SK-N-SH treated with all-trans-retinoic acid at 6 μM for 48 hours (cell line): ENCODE measurements at regions not wholly inside any gene's neighbourhood (a gene's known extent, or its start where the extent isn't known, plus 50 kb on each side); places are given as distances from the start of the nearest gene placed in this dataset.

ENCODE experiments used
- ATAC-seq: fragments of 200-7000 bp; cut with Tn5 transposase; 3 replicates; pipeline ENCODE4 v1.9.1; 2020; ENCODE audit warnings: mild to moderate bottlenecking, moderate library complexity
- ARNTL ChIP-seq: fragments of 450-650 bp; formaldehyde crosslinking; IDR thresholded peaks from 2 replicates; pipeline ENCODE4 v1.5.0; 2020; ENCODE audit warnings: low read depth, mild to moderate bottlenecking, moderate library complexity, borderline replicate concordance
- BACH2 ChIP-seq: fragments of 250-450 bp; sonication (Bioruptor Pico); IDR thresholded peaks from 2 replicates; pipeline ENCODE4 v1.9.0; 2021; ENCODE audit warnings: mild to moderate bottlenecking, borderline replicate concordance
- CREB5 ChIP-seq: fragments of 250-450 bp; sonication (Bioruptor Pico); IDR thresholded peaks from 2 replicates; pipeline ENCODE4 v1.5.1; 2020; ENCODE audit warnings: low read depth, mild to moderate bottlenecking, moderate library complexity
- CSDC2 ChIP-seq: fragments of 250-450 bp; sonication (Bioruptor Pico); IDR thresholded peaks from 2 replicates; pipeline ENCODE4 v1.5.0; 2020; ENCODE audit warnings: mild to moderate bottlenecking, moderate library complexity
- CSRNP3 ChIP-seq: fragments of 250-450 bp; sonication (Bioruptor Pico); IDR thresholded peaks from 2 replicates; pipeline ENCODE4 v1.5.1; 2021; ENCODE audit warnings: mild to moderate bottlenecking, moderate library complexity
- ESRRG ChIP-seq: fragments of 250-450 bp; sonication (Bioruptor Pico); IDR thresholded peaks from 2 replicates; pipeline ENCODE4 v1.6.1; 2021; ENCODE audit warnings: mild to moderate bottlenecking
- GLIS3 ChIP-seq: fragments of 250-450 bp; sonication (Bioruptor Pico); IDR thresholded peaks from 2 replicates; pipeline ENCODE4 v1.5.0; 2020; ENCODE audit warnings: mild to moderate bottlenecking, moderate library complexity
- ISL1 ChIP-seq: fragments of 250-450 bp; sonication (Bioruptor Pico); IDR thresholded peaks from 2 replicates; pipeline ENCODE4 v2.1.2; 2022; ENCODE audit warnings: mild to moderate bottlenecking, moderate library complexity
- OSR1 ChIP-seq: fragments of 250-450 bp; sonication (Bioruptor Pico); IDR thresholded peaks from 2 replicates; pipeline ENCODE4 v1.8.0; 2022; ENCODE audit warnings: moderate library complexity, mild to moderate bottlenecking, inconsistent platforms
- PATZ1 ChIP-seq: fragments of 250-450 bp; sonication (Bioruptor Pico); IDR thresholded peaks from 2 replicates; pipeline ENCODE4 v1.8.0; 2020; ENCODE audit warnings: mild to moderate bottlenecking, moderate library complexity, borderline replicate concordance
- POU6F1 ChIP-seq: fragments of 250-450 bp; sonication (Bioruptor Pico); IDR thresholded peaks from 2 replicates; pipeline ENCODE4 v1.8.0; 2021; ENCODE audit warnings: low read depth, mild to moderate bottlenecking, moderate library complexity, borderline replicate concordance
- PPARA ChIP-seq: fragments of 250-450 bp; sonication (Bioruptor Pico); IDR thresholded peaks from 2 replicates; pipeline ENCODE4 v1.5.0; 2020; ENCODE audit warnings: mild to moderate bottlenecking, borderline replicate concordance
- RARB ChIP-seq: fragments of 250-450 bp; sonication (Bioruptor Pico); IDR thresholded peaks from 2 replicates; pipeline ENCODE4 v1.8.0; 2021; ENCODE audit warnings: mild to moderate bottlenecking, moderate library complexity
- TCF4 ChIP-seq: fragments of 250-450 bp; sonication (Bioruptor Pico); IDR thresholded peaks from 2 replicates; pipeline ENCODE4 v1.8.0; 2021; ENCODE audit warnings: mild to moderate bottlenecking, moderate library complexity, borderline replicate concordance
- TOX ChIP-seq: fragments of 250-450 bp; sonication (Bioruptor Pico); IDR thresholded peaks from 2 replicates; pipeline ENCODE4 v1.8.0; 2021; ENCODE audit warnings: mild to moderate bottlenecking, moderate library complexity, borderline replicate concordance
- TSHZ2 ChIP-seq: fragments of 250-450 bp; sonication (Bioruptor Pico); IDR thresholded peaks from 2 replicates; pipeline ENCODE4 v1.5.0; 2020; ENCODE audit warnings: mild to moderate bottlenecking, moderate library complexity
- ZC3H10 ChIP-seq: fragments of 250-450 bp; sonication (Bioruptor Pico); IDR thresholded peaks from 2 replicates; pipeline ENCODE4 v1.5.1; 2021; ENCODE audit warnings: mild to moderate bottlenecking, moderate library complexity
- ZFP3 ChIP-seq: fragments of 250-450 bp; sonication (Bioruptor Pico); IDR thresholded peaks from 2 replicates; pipeline ENCODE4 v1.5.0; 2020; ENCODE audit warnings: mild to moderate bottlenecking, moderate library complexity
- ZFP30 ChIP-seq: fragments of 450-650 bp; formaldehyde crosslinking; IDR thresholded peaks from 2 replicates; pipeline ENCODE4 v1.5.0; 2022; ENCODE audit warnings: mild to moderate bottlenecking, moderate library complexity
- ZNF565 ChIP-seq: fragments of 450-650 bp; formaldehyde crosslinking; conservative IDR thresholded peaks from 2 replicates; pipeline ENCODE4 v1.5.0; 2020; ENCODE audit warnings: low read depth, mild to moderate bottlenecking, moderate library complexity
- ZNF70 ChIP-seq: fragments of 450-650 bp; formaldehyde crosslinking; IDR thresholded peaks from 2 replicates; pipeline ENCODE4 v1.5.0; 2020; ENCODE audit warnings: mild to moderate bottlenecking, moderate library complexity
- ZNF8 ChIP-seq: fragments of 450-650 bp; formaldehyde crosslinking; IDR thresholded peaks from 2 replicates; pipeline ENCODE4 v1.5.0; 2020; ENCODE audit warnings: mild to moderate bottlenecking, moderate library complexity

- TF ChIP-seq ZNF70 (CRISPR knock-in tag) (no peak), CREB5 (CRISPR knock-in tag) (no peak), ZFP30 (CRISPR knock-in tag) (no peak), ARNTL (CRISPR knock-in tag) (no peak), OSR1 (no peak)
- ATAC-seq = no peak
Observed at GRCh38 chr5:39785410-39785809, 360.6 kb upstream of the DAB2 start.

GRCh38 chr5:39783756-39784421 lies 359.1 kb upstream of the DAB2 start:
- no peak for TF ChIP-seq ZNF565 (CRISPR knock-in tag)
- TF ChIP-seq ARNTL (CRISPR knock-in tag) = no peak
- no peak for TF ChIP-seq CREB5 (CRISPR knock-in tag)
- no peak for TF ChIP-seq TCF4 (CRISPR knock-in tag)
- TF ChIP-seq OSR1 = no peak
- TF ChIP-seq BACH2 (CRISPR knock-in tag) = no peak
- no peak for TF ChIP-seq ZNF8
- TF ChIP-seq GLIS3 (CRISPR knock-in tag) = no peak
- no peak for TF ChIP-seq CSRNP3 (CRISPR knock-in tag)
- no peak for TF ChIP-seq TOX (CRISPR knock-in tag)
- no peak for TF ChIP-seq ZNF70 (CRISPR knock-in tag)
- ATAC-seq = no peak

GRCh38 chr5:39780347-39780746 lies 355.6 kb upstream of the DAB2 start:
- no peak for TF ChIP-seq CREB5 (CRISPR knock-in tag)
- TF ChIP-seq BACH2 (CRISPR knock-in tag) = no peak
- TF ChIP-seq ZC3H10 = no peak
- no peak for TF ChIP-seq TSHZ2
- TF ChIP-seq OSR1 = no peak
- TF ChIP-seq POU6F1 (CRISPR knock-in tag) = no peak
- no peak for TF ChIP-seq CSRNP3 (CRISPR knock-in tag)
- TF ChIP-seq ISL1 (CRISPR knock-in tag) = no peak
- TF ChIP-seq RARB = no peak
- no peak for TF ChIP-seq ZNF8
- no peak for TF ChIP-seq CSDC2
- TF ChIP-seq PATZ1 (CRISPR knock-in tag) = no peak
- no peak for TF ChIP-seq ESRRG (CRISPR knock-in tag)
- TF ChIP-seq TOX (CRISPR knock-in tag) = no peak
- no peak for TF ChIP-seq ZFP30 (CRISPR knock-in tag)
- no peak for TF ChIP-seq PPARA (CRISPR knock-in tag)
- TF ChIP-seq ZNF565 (CRISPR knock-in tag) = no peak
- TF ChIP-seq ZNF70 (CRISPR knock-in tag) = no peak
- no peak for TF ChIP-seq TCF4 (CRISPR knock-in tag)
- TF ChIP-seq ZFP3 = no peak
- no peak for ATAC-seq
